IMR-90 (cell line): ENCODE measurements at regions not wholly inside any gene's neighbourhood (a gene's known extent, or its start where the extent isn't known, plus 50 kb on each side); places are given as distances from the start of the nearest gene placed in this dataset.
A peak's percentile ranks its signal among the peaks of the same experiment; 100 is the strongest.

ENCODE experiments used
- ATAC-seq: fragments of 200-7000 bp; cut with Tn5 transposase; 2 replicates; pipeline ENCODE4 v1.9.1; 2020; ENCODE audit warnings: low read depth, mild to moderate bottlenecking, moderate library complexity
- BruUV-seq: library from RNA; stranded (reverse); fragments of 400-500 nt; replicated peaks from 2 replicates; lab custom pipeline; 2021; lab: Mats Ljungman, UMichigan
- CTCF ChIA-PET: fragments of 300-600 bp; formaldehyde crosslinking; extraction: SDS; loops from one replicate; lab custom pipeline; 2021; ENCODE audit warnings: antibody characterized with exemption; lab: Yijun Ruan, JAX
- POLR2A ChIA-PET: fragments of 300-600 bp; sonication (Branson Sonifier 250); formaldehyde crosslinking; loops from one replicate; lab custom pipeline; 2022; ENCODE audit warnings: antibody characterized with exemption; ENCODE audit not compliant: unreplicated experiment; lab: Charles Lee
- DNase-seq: peaks from one replicate; pipeline ENCODE4 v3.0.0; 2013
- H2AFZ ChIP-seq: replicated peaks from 2 replicates; pipeline ENCODE3; 2013; ENCODE audit warnings: low read length, mild to moderate bottlenecking; ENCODE audit not compliant: poor library complexity
- H2AK5ac ChIP-seq: 2 replicates; pipeline ENCODE4 v1.6.1; 2013; ENCODE audit warnings: low read depth, low read length, inconsistent platforms
- H2AK9ac ChIP-seq: replicated peaks from 2 replicates; pipeline ENCODE3; 2013; ENCODE audit warnings: mild to moderate bottlenecking, low read depth, low read length, moderate library complexity; ENCODE audit not compliant: poor library complexity
- H2BK120ac ChIP-seq: 2 replicates; pipeline ENCODE4 v1.6.1; 2013; ENCODE audit warnings: low read depth, low read length, inconsistent platforms
- H2BK15ac ChIP-seq: 3 replicates; pipeline ENCODE4 v1.6.1; 2013; ENCODE audit warnings: low read depth, low read length, inconsistent platforms
- H2BK20ac ChIP-seq: 2 replicates; pipeline ENCODE4 v1.6.1; 2013; ENCODE audit warnings: low read depth, mild to moderate bottlenecking, inconsistent platforms, low read length, moderate library complexity
- H2BK5ac ChIP-seq: 2 replicates; pipeline ENCODE4 v1.6.1; 2013; ENCODE audit warnings: mild to moderate bottlenecking, low read depth, low read length, inconsistent platforms; ENCODE audit not compliant: poor library complexity, severe bottlenecking
- H3K14ac ChIP-seq: replicated peaks from 2 replicates; pipeline ENCODE4 v1.6.1; 2013; ENCODE audit warnings: low read depth, low read length, inconsistent platforms
- H3K18ac ChIP-seq: 2 replicates; pipeline ENCODE4 v1.6.1; 2013; ENCODE audit warnings: low read depth, low read length, control low read depth
- H3K23ac ChIP-seq: 2 replicates; pipeline ENCODE4 v1.6.1; 2013; ENCODE audit warnings: low read depth, low read length, inconsistent platforms
- H3K27ac ChIP-seq: 2 replicates; pipeline ENCODE4 v1.5.1; 2013; ENCODE audit warnings: mild to moderate bottlenecking, control low read depth, low read length; ENCODE audit not compliant: insufficient read depth
- H3K27me3 ChIP-seq: 2 replicates; pipeline ENCODE4 v1.6.1; 2013; ENCODE audit warnings: low read length; ENCODE audit not compliant: control insufficient read depth, insufficient read depth
- H3K36me3 ChIP-seq: 2 replicates; pipeline ENCODE4 v1.6.1; 2013; ENCODE audit warnings: low read length, mixed read lengths; ENCODE audit not compliant: control insufficient read depth, insufficient read depth
- H3K4ac ChIP-seq: 2 replicates; pipeline ENCODE4 v1.6.1; 2013; ENCODE audit warnings: low read depth, low read length, inconsistent platforms
- H3K4me1 ChIP-seq: 2 replicates; pipeline ENCODE4 v1.6.1; 2013; ENCODE audit warnings: low read length, mixed read lengths; ENCODE audit not compliant: control insufficient read depth, insufficient read depth
- H3K4me2 ChIP-seq: 2 replicates; pipeline ENCODE4 v1.6.1; 2013; ENCODE audit warnings: low read depth, mild to moderate bottlenecking, control low read depth, low read length, moderate library complexity
- H3K4me3 ChIP-seq: 2 replicates; pipeline ENCODE4 v1.5.1; 2013; ENCODE audit warnings: low read depth, mild to moderate bottlenecking, control low read depth, low read length, moderate library complexity; ENCODE audit not compliant: insufficient read depth
- H3K56ac ChIP-seq: 2 replicates; pipeline ENCODE4 v1.6.1; 2013; ENCODE audit warnings: low read length, inconsistent platforms; ENCODE audit not compliant: insufficient read depth; ENCODE audit errors: extremely low read depth
- H3K79me1 ChIP-seq, 2 experiments: 2 replicates each; pipeline ENCODE4 v1.6.1; 2013; ENCODE audit warnings: low read length in 2 of 2, inconsistent platforms in 1 of 2, low read depth in 1 of 2
- H3K9ac ChIP-seq: 2 replicates; pipeline ENCODE4 v1.6.1; 2013; ENCODE audit warnings: low read depth, low read length, control low read depth
- H3K9me1 ChIP-seq: 2 replicates; pipeline ENCODE4 v1.6.1; 2013; ENCODE audit warnings: low read length, inconsistent platforms; ENCODE audit not compliant: insufficient read depth
- H3K9me3 ChIP-seq: 2 replicates; pipeline ENCODE4 v1.6.1; 2013; ENCODE audit warnings: low read length; ENCODE audit not compliant: control insufficient read depth, insufficient read depth
- H4K20me1 ChIP-seq: 2 replicates; pipeline ENCODE4 v1.6.1; 2013; ENCODE audit warnings: low read length, inconsistent platforms; ENCODE audit not compliant: insufficient read depth
- H4K5ac ChIP-seq: 2 replicates; pipeline ENCODE4 v1.6.1; 2013; ENCODE audit warnings: mild to moderate bottlenecking, low read depth, low read length, control low read depth
- H4K8ac ChIP-seq, 2 experiments: 2 replicates each; pipeline ENCODE4 v1.6.1; 2013; ENCODE audit warnings: low read depth in 2 of 2, low read length in 2 of 2, control low read depth in 1 of 2, inconsistent platforms in 1 of 2
- H4K91ac ChIP-seq: 2 replicates; pipeline ENCODE4 v1.6.1; 2013; ENCODE audit warnings: low read depth, low read length, inconsistent platforms; ENCODE audit not compliant: insufficient read depth
- CEBPB ChIP-seq: IDR thresholded peaks from 2 replicates; pipeline ENCODE4 v1.6.1; 2012; ENCODE audit warnings: low read depth, low read length, improper control_type of control experiment
- CTCF ChIP-seq: conservative IDR thresholded peaks from 2 replicates; pipeline ENCODE4 v1.5.1; 2012; ENCODE audit warnings: mild to moderate bottlenecking, low read depth, low read length, improper control_type of control experiment
- MAZ ChIP-seq: IDR thresholded peaks from 2 replicates; pipeline ENCODE4 v1.6.1; 2012; ENCODE audit warnings: low read depth, mild to moderate bottlenecking, low read length, improper control_type of control experiment, moderate library complexity, borderline replicate concordance
- NFE2L2 ChIP-seq: fragments of 150-350 bp; IDR thresholded peaks from 2 replicates; pipeline ENCODE4 v1.6.1; 2016; ENCODE audit warnings: low read depth, mild to moderate bottlenecking, low read length
- RFX5 ChIP-seq: IDR thresholded peaks from 2 replicates; pipeline ENCODE4 v1.8.0; 2012; ENCODE audit warnings: low read depth, mild to moderate bottlenecking, low read length, moderate library complexity
- WGBS, 2 experiments: methylation state at CpG; one replicate each; pipeline versions ENCODE4 v1.1.5 to v1.1.7; 2013; ENCODE audit warnings: missing lambda C conversion rate in 2 of 2; ENCODE audit not compliant: insufficient read length in 1 of 2; ENCODE audit errors: extremely low coverage in 2 of 2; 5-methylcytosine and 5-hydroxymethylcytosine counted together
- dilution Hi-C: fragments of 300-500 bp; cut with HindIII; formaldehyde crosslinking; loops from one replicate; pipeline ENCODE4 v1.14.3; 2018; ENCODE audit warnings: low sequenced_read_pairs; ENCODE audit not compliant: unreplicated experiment
- in situ Hi-C: fragments of 300-500 bp; cut with MboI; formaldehyde crosslinking; loops from 3 replicates; pipeline ENCODE4 v1.14.3; 2019; ENCODE audit warnings: low sequenced_read_pairs, inconsistent platforms, mixed read lengths
- intact Hi-C: fragments of 100-400 bp; cut with micrococcal nuclease; formaldehyde crosslinking; loops from 2 replicates; pipeline ENCODE4 v1.10.0; 2022

GRCh38 chr3:117963858-117964257 is 1070.8 kb downstream of the IGSF11 start:
- intact Hi-C loops, result no loop called here
- Histone ChIP-seq H3K56ac (no peak overlapping the region), H3K79me1 (no peaks in the 10 kb centered on the region), H2AK5ac (peak overlapping the region; percentile 38; the same call in 1 of the 2 replicates), H3K9me1 (no peaks in the 10 kb centered on the region), H2AFZ (no peak overlapping the region), H2BK5ac (no peak overlapping the region), H3K4me3 (no peak overlapping the region), H2BK20ac (no peak overlapping the region; the same call in 1 of the 2 replicates), H3K9me3 (no peaks in the 10 kb centered on the region), H4K8ac (peak overlapping the region in 1 of 2 experiments; percentile 83; a peak in 1 of 4 replicates), H3K14ac (no peak overlapping the region), H3K9ac (no peak overlapping the region), H3K4ac (no peak overlapping the region; the same call in 1 of the 2 replicates), H2AK9ac (no peak overlapping the region), H4K91ac (0 out of 2 replicates have a peak overlapping the region, but pooled peaks have one; percentile 48), H4K5ac (no peak overlapping the region; the same call in 1 of the 2 replicates), H2BK120ac (peak overlapping the region; percentile 33; the same call in 1 of the 2 replicates), H3K4me2 (no peak overlapping the region), H2BK15ac (no peak overlapping the region), H4K20me1 (no peaks in the 10 kb centered on the region), H3K18ac (peak overlapping the region; percentile 47; the same call in 1 of the 2 replicates), H3K36me3 (no peaks in the 10 kb centered on the region), H3K27ac (no peak overlapping the region; the same call in 1 of the 2 replicates), H3K4me1 (peaks cover 4% of the 10 kb centered on the region), H3K23ac (no peak overlapping the region), H3K27me3 (no peaks in the 10 kb centered on the region)
- TF ChIP-seq CTCF (no peak), RFX5 (no peak), MAZ (no peak), NFE2L2 (no peak), CEBPB (no peak)
- no peak for ATAC-seq
- ChIA-PET CTCF (no interaction called here), POLR2A (no interaction called here)
- no TSS peak for BruUV-seq
- WGBS, 2 experiments, result no CpG with 5 or more reads among the region's 2 CpGs
- DNase-seq, result no peak
- in situ Hi-C loops, result no loop called here
- dilution Hi-C loops, result no loop called here
